HEK293 (cell line): ENCODE measurements at regions not wholly inside any gene's neighbourhood (a gene's known extent, or its start where the extent isn't known, plus 50 kb on each side); places are given as distances from the start of the nearest gene placed in this dataset.

ENCODE experiments used
- GLIS2 ChIP-seq: fragments of 450-650 bp; formaldehyde crosslinking; IDR thresholded peaks from 2 replicates; pipeline ENCODE4 v1.5.1; 2016; ENCODE audit warnings: missing biosample characterization, missing genetic modification characterization
- ZBTB7A ChIP-seq: fragments of 450-650 bp; formaldehyde crosslinking; IDR thresholded peaks from 2 replicates; pipeline ENCODE4 v1.5.1; 2016; ENCODE audit warnings: low read depth, missing biosample characterization, missing genetic modification characterization
- ZBTB8A ChIP-seq: fragments of 450-650 bp; formaldehyde crosslinking; IDR thresholded peaks from 2 replicates; pipeline ENCODE4 v1.5.1; 2016; ENCODE audit warnings: missing biosample characterization, missing genetic modification characterization
- ZNF114 ChIP-seq: fragments of 450-650 bp; formaldehyde crosslinking; IDR thresholded peaks from 2 replicates; pipeline ENCODE4 v1.5.0; 2017; ENCODE audit warnings: missing biosample characterization, missing genetic modification characterization
- ZNF292 ChIP-seq: fragments of 450-650 bp; formaldehyde crosslinking; IDR thresholded peaks from 2 replicates; pipeline ENCODE4 v1.5.1; 2016; ENCODE audit warnings: low read depth, missing biosample characterization, missing genetic modification characterization, borderline replicate concordance
- ZNF777 ChIP-seq: fragments of 450-650 bp; formaldehyde crosslinking; IDR thresholded peaks from 2 replicates; pipeline ENCODE4 v1.5.1; 2017; ENCODE audit warnings: missing biosample characterization, missing genetic modification characterization, borderline replicate concordance
- TF ChIP-seq, protein P1 (sequence below): fragments of 450-650 bp; formaldehyde crosslinking; IDR thresholded peaks from 2 replicates; pipeline ENCODE4 v1.5.1; 2016; ENCODE audit warnings: missing biosample characterization, missing genetic modification characterization
- TF ChIP-seq, protein P2 (sequence below): fragments of 450-650 bp; formaldehyde crosslinking; IDR thresholded peaks from 2 replicates; pipeline ENCODE4 v1.5.1; 2016; ENCODE audit warnings: missing biosample characterization, missing genetic modification characterization
- TF ChIP-seq, protein P3 (sequence below): fragments of 450-650 bp; formaldehyde crosslinking; conservative IDR thresholded peaks from 2 replicates; pipeline ENCODE4 v1.5.1; 2016; ENCODE audit warnings: low read depth, missing biosample characterization, missing genetic modification characterization
- TF ChIP-seq, protein P4 (sequence below): fragments of 450-650 bp; formaldehyde crosslinking; IDR thresholded peaks from 2 replicates; pipeline ENCODE4 v1.5.1; 2016; ENCODE audit warnings: missing biosample characterization, missing genetic modification characterization, borderline replicate concordance
- TF ChIP-seq, protein P5 (sequence below): fragments of 450-650 bp; formaldehyde crosslinking; IDR thresholded peaks from 2 replicates; pipeline ENCODE4 v1.5.1; 2016; ENCODE audit warnings: missing biosample characterization, missing genetic modification characterization
- TF ChIP-seq, protein P6 (sequence below): fragments of 450-650 bp; formaldehyde crosslinking; IDR thresholded peaks from 2 replicates; pipeline ENCODE4 v1.5.1; 2016; ENCODE audit warnings: missing biosample characterization, missing genetic modification characterization
- TF ChIP-seq, protein P7 (sequence below): fragments of 450-650 bp; formaldehyde crosslinking; IDR thresholded peaks from 2 replicates; pipeline ENCODE4 v1.5.1; 2016; ENCODE audit warnings: missing biosample characterization, missing genetic modification characterization

DNA sequence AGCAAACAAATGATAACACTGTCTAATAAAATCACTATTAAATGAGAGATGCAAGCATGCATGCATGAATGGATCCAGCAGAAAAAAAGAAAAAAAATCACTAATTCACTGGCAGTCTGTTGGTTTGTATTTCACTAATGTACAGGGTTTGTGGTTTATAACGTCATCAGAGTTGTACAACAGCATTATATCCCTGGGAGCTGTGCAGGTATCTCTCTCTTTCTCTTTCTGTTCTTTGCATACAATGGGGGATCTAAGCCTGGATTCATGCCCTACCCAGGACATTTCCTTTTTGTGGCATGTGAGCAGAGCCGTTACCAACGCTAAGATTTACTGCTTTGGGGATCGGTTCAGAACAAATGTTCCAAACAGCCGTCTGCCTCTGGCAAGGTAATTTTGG is 229.5 kb downstream of the SOX2 start:
- TF ChIP-seq, protein P1, sequence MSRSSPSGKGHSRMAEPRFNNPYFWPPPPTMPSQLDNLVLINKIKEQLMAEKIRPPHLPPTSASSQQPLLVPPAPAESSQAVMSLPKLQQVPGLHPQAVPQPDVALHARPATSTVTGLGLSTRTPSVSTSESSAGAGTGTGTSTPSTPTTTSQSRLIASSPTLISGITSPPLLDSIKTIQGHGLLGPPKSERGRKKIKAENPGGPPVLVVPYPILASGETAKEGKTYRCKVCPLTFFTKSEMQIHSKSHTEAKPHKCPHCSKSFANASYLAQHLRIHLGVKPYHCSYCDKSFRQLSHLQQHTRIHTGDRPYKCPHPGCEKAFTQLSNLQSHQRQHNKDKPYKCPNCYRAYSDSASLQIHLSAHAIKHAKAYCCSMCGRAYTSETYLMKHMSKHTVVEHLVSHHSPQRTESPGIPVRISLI (tag by site-specific recombination), result 0 out of 2 replicates have a peak, but pooled peaks have one; percentile 24
- no peak for TF ChIP-seq ZBTB7A (tag by site-specific recombination)
- TF ChIP-seq, protein P2, sequence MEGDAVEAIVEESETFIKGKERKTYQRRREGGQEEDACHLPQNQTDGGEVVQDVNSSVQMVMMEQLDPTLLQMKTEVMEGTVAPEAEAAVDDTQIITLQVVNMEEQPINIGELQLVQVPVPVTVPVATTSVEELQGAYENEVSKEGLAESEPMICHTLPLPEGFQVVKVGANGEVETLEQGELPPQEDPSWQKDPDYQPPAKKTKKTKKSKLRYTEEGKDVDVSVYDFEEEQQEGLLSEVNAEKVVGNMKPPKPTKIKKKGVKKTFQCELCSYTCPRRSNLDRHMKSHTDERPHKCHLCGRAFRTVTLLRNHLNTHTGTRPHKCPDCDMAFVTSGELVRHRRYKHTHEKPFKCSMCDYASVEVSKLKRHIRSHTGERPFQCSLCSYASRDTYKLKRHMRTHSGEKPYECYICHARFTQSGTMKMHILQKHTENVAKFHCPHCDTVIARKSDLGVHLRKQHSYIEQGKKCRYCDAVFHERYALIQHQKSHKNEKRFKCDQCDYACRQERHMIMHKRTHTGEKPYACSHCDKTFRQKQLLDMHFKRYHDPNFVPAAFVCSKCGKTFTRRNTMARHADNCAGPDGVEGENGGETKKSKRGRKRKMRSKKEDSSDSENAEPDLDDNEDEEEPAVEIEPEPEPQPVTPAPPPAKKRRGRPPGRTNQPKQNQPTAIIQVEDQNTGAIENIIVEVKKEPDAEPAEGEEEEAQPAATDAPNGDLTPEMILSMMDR (tag by site-specific recombination), result no peak
- TF ChIP-seq GLIS2, result no peak
- no peak for TF ChIP-seq ZNF114 (tag by site-specific recombination)
- TF ChIP-seq, protein P3, sequence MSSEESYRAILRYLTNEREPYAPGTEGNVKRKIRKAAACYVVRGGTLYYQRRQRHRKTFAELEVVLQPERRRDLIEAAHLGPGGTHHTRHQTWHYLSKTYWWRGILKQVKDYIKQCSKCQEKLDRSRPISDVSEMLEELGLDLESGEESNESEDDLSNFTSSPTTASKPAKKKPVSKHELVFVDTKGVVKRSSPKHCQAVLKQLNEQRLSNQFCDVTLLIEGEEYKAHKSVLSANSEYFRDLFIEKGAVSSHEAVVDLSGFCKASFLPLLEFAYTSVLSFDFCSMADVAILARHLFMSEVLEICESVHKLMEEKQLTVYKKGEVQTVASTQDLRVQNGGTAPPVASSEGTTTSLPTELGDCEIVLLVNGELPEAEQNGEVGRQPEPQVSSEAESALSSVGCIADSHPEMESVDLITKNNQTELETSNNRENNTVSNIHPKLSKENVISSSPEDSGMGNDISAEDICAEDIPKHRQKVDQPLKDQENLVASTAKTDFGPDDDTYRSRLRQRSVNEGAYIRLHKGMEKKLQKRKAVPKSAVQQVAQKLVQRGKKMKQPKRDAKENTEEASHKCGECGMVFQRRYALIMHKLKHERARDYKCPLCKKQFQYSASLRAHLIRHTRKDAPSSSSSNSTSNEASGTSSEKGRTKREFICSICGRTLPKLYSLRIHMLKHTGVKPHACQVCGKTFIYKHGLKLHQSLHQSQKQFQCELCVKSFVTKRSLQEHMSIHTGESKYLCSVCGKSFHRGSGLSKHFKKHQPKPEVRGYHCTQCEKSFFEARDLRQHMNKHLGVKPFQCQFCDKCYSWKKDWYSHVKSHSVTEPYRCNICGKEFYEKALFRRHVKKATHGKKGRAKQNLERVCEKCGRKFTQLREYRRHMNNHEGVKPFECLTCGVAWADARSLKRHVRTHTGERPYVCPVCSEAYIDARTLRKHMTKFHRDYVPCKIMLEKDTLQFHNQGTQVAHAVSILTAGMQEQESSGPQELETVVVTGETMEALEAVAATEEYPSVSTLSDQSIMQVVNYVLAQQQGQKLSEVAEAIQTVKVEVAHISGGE, result no peak
- TF ChIP-seq, protein P4, sequence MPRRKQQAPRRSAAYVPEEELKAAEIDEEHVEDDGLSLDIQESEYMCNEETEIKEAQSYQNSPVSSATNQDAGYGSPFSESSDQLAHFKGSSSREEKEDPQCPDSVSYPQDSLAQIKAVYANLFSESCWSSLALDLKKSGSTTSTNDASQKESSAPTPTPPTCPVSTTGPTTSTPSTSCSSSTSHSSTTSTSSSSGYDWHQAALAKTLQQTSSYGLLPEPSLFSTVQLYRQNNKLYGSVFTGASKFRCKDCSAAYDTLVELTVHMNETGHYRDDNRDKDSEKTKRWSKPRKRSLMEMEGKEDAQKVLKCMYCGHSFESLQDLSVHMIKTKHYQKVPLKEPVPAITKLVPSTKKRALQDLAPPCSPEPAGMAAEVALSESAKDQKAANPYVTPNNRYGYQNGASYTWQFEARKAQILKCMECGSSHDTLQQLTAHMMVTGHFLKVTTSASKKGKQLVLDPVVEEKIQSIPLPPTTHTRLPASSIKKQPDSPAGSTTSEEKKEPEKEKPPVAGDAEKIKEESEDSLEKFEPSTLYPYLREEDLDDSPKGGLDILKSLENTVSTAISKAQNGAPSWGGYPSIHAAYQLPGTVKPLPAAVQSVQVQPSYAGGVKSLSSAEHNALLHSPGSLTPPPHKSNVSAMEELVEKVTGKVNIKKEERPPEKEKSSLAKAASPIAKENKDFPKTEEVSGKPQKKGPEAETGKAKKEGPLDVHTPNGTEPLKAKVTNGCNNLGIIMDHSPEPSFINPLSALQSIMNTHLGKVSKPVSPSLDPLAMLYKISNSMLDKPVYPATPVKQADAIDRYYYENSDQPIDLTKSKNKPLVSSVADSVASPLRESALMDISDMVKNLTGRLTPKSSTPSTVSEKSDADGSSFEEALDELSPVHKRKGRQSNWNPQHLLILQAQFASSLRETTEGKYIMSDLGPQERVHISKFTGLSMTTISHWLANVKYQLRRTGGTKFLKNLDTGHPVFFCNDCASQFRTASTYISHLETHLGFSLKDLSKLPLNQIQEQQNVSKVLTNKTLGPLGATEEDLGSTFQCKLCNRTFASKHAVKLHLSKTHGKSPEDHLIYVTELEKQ (tag by site-specific recombination), result no peak
- TF ChIP-seq ZNF292, result no peak
- no peak for TF ChIP-seq ZBTB8A (tag by site-specific recombination)
- TF ChIP-seq, protein P5, sequence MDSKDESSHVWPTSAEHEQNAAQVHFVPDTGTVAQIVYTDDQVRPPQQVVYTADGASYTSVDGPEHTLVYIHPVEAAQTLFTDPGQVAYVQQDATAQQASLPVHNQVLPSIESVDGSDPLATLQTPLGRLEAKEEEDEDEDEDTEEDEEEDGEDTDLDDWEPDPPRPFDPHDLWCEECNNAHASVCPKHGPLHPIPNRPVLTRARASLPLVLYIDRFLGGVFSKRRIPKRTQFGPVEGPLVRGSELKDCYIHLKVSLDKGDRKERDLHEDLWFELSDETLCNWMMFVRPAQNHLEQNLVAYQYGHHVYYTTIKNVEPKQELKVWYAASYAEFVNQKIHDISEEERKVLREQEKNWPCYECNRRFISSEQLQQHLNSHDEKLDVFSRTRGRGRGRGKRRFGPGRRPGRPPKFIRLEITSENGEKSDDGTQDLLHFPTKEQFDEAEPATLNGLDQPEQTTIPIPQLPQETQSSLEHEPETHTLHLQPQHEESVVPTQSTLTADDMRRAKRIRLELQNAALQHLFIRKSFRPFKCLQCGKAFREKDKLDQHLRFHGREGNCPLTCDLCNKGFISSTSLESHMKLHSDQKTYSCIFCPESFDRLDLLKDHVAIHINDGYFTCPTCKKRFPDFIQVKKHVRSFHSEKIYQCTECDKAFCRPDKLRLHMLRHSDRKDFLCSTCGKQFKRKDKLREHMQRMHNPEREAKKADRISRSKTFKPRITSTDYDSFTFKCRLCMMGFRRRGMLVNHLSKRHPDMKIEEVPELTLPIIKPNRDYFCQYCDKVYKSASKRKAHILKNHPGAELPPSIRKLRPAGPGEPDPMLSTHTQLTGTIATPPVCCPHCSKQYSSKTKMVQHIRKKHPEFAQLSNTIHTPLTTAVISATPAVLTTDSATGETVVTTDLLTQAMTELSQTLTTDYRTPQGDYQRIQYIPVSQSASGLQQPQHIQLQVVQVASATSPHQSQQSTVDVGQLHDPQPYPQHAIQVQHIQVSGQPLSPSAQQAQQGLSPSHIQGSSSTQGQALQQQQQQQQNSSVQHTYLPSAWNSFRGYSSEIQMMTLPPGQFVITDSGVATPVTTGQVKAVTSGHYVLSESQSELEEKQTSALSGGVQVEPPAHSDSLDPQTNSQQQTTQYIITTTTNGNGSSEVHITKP, result no peak
- TF ChIP-seq, protein P6, sequence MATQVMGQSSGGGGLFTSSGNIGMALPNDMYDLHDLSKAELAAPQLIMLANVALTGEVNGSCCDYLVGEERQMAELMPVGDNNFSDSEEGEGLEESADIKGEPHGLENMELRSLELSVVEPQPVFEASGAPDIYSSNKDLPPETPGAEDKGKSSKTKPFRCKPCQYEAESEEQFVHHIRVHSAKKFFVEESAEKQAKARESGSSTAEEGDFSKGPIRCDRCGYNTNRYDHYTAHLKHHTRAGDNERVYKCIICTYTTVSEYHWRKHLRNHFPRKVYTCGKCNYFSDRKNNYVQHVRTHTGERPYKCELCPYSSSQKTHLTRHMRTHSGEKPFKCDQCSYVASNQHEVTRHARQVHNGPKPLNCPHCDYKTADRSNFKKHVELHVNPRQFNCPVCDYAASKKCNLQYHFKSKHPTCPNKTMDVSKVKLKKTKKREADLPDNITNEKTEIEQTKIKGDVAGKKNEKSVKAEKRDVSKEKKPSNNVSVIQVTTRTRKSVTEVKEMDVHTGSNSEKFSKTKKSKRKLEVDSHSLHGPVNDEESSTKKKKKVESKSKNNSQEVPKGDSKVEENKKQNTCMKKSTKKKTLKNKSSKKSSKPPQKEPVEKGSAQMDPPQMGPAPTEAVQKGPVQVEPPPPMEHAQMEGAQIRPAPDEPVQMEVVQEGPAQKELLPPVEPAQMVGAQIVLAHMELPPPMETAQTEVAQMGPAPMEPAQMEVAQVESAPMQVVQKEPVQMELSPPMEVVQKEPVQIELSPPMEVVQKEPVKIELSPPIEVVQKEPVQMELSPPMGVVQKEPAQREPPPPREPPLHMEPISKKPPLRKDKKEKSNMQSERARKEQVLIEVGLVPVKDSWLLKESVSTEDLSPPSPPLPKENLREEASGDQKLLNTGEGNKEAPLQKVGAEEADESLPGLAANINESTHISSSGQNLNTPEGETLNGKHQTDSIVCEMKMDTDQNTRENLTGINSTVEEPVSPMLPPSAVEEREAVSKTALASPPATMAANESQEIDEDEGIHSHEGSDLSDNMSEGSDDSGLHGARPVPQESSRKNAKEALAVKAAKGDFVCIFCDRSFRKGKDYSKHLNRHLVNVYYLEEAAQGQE (tag by site-specific recombination), result no peak
- TF ChIP-seq, protein P7, sequence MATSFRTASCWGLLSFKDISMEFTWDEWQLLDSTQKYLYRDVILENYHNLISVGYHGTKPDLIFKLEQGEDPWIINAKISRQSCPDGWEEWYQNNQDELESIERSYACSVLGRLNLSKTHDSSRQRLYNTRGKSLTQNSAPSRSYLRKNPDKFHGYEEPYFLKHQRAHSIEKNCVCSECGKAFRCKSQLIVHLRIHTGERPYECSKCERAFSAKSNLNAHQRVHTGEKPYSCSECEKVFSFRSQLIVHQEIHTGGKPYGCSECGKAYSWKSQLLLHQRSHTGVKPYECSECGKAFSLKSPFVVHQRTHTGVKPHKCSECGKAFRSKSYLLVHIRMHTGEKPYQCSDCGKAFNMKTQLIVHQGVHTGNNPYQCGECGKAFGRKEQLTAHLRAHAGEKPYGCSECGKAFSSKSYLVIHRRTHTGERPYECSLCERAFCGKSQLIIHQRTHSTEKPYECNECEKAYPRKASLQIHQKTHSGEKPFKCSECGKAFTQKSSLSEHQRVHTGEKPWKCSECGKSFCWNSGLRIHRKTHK (tag by site-specific recombination), result no peak
- TF ChIP-seq ZNF777, result no peak
